AG08395 (cell line): ENCODE measurements at regions not wholly inside any gene's neighbourhood (a gene's known extent, or its start where the extent isn't known, plus 50 kb on each side); places are given as distances from the start of the nearest gene placed in this dataset.
A peak's percentile ranks its signal among the peaks of the same experiment; 100 is the strongest.
"Not testable (repeated sequence)": the region's sequence is repeated elsewhere in the genome, so short reads cannot be mapped to it uniquely, and the experiment has no call there.

Source experiments
- DNase-seq: peaks from one replicate; pipeline ENCODE4 v3.0.0; 2012; ENCODE audit warnings: mixed read lengths, low spot score

DNA sequence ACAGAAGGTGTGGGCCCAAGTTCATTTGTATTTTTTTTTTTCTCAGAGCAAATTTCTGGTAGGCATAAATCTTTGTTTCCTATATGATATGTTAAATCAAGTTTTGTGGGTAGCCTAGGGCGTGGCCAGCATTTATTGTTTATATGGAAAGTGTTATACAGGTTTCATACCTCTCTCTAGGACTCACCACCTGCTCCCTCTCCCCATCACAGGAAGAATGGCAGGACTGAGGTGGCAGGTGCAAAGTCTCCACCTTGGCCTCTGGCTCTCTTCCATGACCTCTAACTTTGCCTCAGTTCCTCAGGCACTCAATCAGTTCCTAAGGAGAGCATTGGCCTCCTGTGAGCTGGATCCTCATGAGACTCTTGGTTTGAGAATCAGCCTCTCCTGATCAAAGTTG, 172.3 kb upstream of the TSC22D1 start:
- DNase-seq, result no peak

DNA sequence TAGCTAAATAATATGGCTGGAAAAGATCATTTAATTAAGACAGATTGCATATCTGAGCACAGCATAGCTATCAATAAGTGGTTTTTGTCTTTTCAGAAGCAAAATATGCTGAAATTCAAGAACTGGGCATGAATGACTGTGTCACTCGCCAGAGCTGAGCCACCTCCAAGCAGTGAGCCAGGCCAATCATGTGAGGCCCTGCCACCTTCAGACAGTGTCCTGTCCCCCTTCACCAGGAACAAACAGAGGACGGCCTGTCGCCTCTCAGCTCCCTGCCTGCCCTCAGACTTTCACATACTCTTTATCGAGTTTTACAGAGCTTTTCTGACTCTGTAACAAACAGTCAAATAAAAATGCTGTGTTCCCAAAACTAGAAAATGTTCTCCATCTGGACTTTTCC, 171.0 kb upstream of the TSC22D1 start:
- DNase-seq, result no peak

DNA sequence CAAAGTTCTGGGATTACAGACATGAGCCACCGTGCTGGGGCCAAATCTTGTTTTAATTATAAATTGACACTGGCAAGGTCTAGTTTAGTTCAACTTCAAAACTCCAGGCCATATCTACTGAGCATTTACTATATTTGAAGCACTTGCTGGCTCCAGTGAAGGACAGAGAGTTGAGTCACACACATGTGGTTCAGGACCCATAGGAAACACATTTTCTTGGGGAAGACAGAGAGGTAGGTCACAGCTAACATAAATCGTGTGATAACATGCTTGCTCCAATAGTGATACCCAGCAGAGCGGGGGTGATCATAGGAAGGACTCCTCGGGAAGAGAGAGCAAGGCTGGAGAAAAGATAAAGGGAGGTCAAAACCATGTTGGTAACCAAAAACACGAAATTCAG, 170.6 kb upstream of the TSC22D1 start:
- DNase-seq, result no peak

DNA sequence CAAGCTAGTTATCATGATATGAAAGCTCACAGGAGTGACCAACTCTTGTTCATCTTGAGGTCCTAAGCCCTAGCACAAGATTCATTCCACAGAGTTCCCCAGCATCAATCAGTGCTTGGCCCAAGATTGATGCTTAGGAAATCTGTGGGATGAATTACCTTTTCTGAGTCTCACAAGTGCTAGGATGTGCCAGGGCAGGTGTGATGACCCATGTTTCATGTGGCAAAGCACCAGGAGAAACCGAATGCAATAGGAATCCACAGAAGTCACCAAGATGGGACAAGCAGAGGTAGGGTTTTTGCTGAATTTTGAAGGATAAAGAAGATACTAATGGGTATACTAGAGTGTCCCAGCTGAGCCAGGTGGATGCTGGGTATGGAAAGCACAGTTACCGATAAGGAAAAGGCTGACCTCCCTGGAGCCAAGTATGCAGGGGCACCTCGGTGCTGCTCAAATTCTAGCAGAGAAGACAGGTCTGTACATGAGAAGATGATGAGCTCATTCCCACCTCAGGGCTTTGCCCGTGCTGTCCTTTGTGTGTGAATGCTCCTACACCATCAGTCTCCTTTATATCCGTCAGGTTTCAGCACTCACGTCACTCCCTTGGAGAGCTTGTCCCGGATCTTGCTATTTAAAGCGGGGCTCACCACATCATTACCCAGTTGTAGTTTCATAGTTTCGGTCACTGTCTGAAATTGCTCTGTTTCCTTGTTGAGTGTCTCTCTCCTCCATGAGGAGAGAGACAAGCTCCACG, 168.9 kb upstream of the TSC22D1 start:
- no peak for DNase-seq

DNA sequence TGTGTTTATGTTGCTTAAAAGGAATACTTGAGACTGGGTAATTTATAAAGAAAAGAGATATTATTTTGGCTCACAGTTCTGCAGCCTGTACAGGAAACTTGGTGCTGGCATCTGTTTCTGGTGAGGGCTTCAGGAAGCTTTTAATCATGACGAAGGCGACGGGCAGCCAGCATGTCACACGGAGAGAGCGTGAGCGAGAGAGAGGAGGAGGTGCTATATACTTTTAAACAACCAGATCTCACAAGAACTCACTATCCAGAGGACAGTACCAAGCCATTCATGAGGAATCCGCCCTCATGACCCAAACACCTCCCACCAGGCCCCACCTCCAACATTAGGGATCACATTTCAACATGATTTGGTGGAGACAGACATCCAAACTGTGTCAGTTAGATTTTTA, 163.4 kb upstream of the TSC22D1 start:
- DNase-seq, result no peak

DNA sequence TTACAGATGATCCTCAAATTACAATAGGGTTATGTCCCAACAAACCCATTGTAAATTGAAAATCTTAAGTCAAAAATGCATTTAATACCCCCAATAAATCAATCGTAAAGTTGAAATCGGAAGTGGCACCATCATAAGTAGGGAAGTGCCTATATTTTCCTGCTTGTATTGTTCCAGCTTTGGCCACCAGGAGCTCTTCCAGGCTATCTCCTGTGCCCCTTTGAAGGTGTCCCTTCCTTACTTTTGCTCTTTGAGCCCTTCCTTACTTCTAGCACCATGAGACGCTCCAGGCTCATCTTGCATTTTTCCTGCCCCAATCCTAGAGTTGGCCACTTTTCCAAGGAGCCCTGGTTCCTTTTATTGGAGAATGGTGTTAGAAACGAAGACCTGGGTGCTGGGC, 163.0 kb upstream of the TSC22D1 start:
- no peak for DNase-seq

DNA sequence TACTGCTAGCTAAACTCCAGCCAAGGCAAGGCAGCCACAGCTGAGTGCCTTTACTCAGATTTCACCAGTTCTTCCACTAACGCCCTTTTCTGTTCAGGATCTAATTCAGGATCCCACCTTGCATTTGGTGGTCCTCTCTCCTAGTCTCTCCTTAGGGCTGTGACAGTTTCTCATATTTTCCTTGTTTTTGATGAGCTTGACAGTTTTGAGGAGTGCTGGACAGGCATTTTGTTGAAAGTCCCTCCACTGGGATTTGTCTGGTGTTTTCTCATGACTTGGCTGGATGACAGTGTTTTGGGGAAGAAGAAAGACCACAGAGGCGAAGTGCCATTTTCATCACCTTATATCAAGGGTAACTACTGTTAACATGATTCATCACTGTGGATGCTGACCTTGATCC, 162.3 kb upstream of the TSC22D1 start:
- no peak for DNase-seq

DNA sequence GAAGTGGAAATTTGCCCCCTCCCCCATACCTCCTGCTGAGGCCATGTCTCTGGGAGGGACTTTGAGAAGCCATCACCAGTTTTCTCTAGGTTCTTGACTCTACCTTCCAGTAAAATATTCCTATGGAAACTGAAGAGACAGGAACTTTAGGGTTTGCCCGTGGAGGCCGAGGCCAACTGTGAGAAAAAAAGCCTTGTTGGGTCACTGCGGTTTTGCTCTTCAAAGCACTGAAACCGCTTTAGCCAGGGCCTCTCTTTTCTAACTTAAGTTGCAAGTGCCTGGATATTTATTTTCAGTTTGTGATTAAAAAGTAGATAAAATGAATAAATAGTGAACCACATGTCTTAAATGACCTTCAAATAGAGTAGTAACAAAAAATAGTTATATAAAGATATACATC, 159.7 kb upstream of the TSC22D1 start:
- DNase-seq, result no peak

DNA sequence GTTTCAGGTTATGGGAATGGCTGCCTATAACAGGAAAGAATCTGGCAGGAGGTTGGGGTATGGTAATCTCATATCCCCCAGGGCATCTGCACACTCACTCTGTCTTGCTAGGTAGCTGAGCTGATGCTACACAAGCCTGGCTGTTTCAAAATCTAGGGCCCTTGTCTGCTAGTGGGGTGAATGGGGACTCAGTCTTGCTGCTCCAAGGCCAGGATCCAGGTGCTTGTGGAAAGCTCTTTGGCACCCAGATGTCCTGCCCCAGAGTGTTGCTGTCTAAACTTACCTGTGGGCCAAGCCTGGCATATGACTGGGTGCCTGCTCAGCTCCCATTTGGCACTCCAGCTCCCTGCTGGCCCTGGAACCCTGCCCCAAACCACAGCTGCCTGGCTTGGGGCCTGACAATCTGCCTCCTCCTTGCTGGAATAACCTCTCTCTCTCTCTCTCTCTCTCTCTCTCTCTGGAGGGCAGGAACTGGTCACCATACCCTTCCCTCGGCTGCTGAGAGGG, 158.1 kb upstream of the TSC22D1 start:
- DNase-seq, result peak; percentile 39

DNA sequence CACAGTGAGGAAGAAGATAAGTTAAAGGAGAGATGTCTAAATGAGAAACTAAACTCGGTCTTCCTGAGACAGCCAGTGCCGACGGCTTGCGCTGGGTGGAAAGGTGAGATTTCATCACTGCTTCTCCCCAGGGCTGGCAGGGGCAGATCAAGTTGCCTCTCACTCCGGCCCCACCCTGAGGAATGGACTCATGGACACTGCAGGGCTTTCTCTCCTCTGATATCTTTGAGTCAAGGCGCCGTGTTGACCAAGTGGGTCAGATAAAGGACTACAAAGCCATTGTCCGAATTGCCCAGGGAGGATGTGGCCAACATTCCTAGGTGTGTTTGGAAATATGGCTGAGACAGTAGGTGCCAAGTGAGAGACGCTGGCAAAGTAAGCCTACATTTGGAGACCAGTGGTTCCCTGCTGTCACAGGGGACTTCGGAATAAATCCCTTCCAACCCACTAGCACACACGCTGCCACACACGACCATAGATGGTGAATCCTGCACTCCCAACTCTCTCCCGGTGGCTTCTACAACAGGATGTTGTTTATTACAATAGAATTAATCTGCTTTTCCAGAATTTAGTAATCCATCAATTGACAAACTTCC, 156.5 kb upstream of the TSC22D1 start:
- no peak for DNase-seq

DNA sequence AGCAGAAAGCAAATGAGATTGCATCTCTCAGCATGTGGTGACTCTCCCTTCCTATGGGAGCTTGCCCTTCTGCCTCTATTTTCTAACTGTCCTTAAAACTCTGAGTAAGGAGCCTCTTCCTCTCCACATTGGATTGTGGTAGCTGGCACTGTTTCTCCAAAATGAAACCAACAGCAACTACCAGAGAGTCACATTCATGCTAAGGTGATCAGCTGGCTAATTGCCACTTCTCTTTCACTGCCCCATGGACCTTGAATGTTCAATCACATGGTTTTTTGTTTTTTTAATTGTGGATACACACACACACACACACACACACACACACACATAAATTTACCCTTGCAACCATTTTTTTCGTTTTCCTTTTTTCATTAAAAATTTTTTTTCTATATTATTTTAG, 154.7 kb upstream of the TSC22D1 start:
- no peak for DNase-seq

DNA sequence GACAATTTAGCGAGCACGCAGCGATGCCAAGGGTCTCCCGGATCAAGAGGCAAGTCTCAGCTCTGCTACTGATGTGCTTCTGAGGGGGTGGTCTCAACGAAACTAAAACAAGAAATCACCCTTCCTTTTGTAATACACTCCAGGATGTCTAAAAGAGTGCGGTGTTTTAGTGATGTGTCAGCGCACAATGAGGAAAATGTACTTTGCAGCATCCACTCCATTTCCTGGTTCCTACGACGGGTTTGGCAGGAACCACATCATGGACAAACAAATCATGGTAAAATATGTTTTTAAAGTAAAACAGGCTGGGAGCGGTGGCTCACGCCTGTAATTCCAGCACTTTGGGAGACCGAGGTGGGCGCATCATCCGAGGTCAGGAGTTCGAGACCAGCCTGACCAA, 154.0 kb upstream of the TSC22D1 start:
- DNase-seq, result no peak

DNA sequence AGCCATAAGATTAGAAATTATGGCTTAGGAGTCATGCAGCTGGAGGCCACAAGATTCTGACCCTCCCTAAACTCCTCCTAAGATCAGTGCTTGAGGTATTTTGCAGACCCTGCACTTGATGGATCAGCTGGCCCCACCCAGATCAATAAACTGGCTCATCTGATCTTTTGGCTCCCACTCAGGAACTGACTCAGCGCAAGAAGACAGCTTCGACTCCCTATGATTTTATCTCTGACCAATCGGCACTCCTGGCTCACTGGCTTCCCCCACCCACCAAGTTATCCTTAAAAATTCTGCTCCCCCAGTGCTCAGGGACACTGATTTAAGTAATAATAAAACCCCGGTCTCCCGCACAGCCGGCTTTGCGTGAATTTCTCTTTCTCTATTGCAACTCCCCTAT, 151.5 kb upstream of the TSC22D1 start:
- not testable (repeated sequence) for DNase-seq

DNA sequence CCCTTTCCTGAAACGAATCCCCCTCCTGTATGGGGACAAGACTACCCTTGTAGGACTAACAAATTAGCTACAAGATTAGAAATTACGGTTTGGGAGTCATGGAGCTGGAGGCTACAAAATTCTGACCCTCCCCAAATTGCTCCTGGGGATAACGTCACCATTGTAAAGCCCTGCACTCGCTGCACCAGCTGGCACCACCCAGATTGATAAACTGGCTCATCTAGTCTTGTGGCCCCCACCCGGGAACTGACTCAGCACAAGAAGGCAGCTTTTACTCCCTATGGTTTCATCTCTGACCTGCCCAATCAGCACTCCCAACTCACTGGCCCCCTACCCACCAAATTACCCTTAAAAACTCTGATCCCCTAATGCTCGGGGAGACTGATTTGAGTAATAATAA, 150.6 kb upstream of the TSC22D1 start:
- DNase-seq, result no peak

DNA sequence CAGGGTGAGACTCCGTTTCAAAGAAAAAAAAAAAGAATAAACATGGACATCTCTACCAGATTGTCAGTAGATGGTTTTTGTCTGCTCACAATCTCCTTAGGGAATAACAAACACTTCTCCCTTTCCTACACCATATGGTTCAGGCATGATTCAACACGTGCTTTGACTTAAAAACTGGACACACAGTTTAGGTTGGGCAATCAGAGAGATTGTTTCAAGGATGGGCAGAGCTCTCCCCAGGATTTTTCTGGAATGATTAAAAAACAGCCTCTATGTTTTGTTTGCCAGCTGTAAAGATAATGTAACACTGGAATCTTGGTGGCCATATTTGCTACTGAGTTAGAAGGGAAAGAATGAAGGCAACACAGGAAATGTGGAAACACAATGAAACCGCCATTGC, 150.1 kb upstream of the TSC22D1 start:
- peak; percentile 84 for DNase-seq

DNA sequence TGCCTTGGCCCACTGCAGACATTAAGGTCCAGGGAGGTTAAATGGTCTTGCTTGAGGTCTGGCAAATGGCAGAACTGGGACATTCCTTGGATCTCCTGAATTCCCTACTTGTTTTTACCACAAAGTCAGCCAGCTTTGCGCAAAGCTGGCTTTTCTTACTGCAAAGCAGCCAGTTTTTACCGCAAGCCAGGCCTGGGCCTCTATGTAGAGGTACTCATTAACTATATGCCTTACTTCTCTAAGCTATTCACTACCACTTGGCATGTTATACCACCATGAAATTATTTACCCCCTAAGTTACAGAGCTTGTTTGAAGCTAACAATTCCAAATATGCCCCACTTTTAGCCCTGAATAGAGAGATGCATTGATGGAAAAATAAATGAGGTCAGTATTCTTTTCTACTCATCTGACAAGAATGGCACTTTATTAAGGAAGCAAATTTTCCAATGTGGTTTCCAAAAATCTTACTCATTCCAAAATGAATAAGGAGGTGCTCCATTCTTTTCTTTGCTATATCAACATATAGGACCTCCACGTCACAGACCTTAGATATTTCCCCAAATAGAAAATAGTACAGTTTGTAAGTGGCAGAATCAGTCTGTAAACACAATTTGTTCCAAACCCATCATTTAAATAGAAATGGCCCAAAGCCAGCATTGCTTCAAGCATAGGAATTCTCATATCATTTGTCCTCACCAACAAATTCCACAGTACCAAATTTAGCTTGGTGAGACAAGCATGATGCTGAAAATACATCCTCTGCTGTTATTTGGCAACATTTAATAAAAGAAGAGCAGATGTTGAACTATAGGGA, 143.9 kb upstream of the TSC22D1 start:
- DNase-seq, result peak; percentile 65

DNA sequence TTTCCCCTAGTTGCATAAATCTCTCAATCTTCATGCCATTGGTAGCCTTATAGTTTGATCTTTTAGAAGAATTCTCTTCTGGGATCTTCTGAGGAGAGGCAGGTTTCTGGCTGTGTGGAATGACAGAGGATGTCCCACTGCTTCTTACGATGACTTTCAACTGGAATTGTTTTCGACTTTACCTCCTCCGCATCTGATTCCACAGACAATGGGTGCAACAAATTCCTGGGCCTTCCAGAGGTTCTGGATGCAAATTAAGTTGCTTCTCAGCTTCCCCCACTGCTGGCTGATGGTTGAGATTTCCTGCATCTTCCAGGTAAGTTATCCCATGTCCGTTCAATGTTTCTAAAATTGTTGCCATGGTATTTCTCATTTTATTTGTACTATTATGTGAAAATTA, 142.3 kb upstream of the TSC22D1 start:
- no peak for DNase-seq

DNA sequence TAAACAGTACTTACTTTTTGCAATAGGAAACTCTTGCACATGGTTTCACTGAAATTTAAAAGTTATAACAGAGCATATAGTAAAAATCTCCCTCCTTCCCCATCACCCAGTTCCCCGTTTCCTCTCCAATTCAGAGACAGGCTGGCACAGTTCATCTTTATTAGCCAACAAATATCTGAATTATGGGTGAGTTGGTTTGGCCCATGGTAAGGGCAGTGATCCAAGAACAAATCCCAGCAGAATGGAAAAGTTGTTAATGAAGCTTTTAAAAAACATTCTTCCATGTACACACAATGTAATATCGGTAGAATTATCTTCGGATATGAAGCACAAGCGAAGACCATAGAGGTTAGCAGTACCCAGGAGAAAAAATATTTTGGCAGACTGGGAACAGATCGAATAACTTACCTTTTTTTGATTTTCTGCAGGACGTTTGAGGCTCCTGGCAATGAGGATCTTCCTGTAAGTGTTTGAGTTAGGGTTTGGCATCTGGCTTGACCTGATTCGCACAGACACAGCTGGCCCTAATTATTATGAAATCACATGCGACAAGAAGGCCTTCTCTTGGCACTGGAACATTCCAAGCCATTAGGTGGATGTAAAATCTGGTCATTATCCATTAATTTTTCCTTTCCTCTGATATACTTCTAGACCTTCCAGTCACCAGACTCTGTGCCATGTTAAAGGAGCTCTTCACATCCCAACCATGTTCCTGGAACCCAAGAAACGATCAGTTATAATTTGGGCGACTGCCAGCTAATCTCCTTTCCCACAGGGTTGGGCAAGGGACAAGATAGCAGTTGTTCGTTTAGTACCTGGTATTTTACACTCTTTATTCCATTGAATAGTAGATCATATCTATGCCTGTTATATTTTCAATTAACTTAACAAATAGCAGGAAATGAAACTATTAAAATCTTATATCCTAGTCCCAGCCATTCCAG, 139.4 kb upstream of the TSC22D1 start:
- peak; percentile 49 for DNase-seq

DNA sequence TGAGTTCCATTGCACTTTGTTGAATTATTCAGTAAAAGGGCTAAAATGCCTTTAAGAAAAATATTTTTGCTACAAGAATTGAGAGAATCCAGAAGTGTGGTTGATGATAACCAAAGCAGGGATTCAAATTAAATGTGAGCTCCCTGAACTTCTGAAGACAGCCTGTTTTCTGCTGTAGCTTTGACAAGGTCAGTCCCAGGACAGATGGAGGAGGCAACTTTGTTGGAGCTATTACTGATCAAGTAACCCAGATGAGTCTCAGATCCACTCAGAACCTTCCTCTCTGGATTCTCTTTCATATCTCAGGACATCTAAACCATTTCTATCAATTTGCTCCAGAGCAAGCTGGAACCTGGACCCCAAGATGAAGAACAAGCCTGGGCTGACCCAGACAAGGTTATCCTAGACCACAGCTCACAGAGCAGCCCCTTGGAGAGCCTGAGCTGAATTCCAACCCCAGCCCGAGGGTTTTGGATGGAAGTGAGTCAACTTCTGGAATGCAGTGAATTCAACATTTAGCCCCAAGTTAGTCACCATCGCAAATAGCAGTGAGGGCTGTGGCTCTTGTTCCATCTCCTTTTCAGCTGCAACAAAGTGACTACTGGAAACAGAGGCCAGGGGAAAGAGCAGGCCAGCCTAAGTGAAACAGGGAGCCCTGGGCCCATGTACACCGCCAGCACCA, 137.8 kb upstream of the TSC22D1 start:
- DNase-seq, result peak; percentile 82

DNA sequence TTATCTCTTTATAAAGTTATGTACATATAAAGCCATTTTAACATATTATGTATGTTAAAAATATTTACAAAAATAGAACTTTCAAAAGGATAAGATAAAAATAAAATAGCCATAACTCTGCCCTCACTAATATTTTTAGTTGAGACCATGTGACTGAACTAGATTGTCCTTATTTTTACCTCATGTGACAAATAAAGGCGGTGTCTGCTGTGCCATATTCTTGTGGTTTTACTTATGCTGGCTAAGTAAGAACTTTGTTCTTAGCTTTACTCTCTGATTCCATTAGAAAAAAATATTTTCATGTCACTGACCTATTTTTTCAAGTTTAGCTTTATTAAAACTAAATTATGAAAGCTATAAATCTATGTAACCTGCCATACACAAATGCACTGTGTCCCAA, 135.6 kb upstream of the TSC22D1 start:
- no peak for DNase-seq

DNA sequence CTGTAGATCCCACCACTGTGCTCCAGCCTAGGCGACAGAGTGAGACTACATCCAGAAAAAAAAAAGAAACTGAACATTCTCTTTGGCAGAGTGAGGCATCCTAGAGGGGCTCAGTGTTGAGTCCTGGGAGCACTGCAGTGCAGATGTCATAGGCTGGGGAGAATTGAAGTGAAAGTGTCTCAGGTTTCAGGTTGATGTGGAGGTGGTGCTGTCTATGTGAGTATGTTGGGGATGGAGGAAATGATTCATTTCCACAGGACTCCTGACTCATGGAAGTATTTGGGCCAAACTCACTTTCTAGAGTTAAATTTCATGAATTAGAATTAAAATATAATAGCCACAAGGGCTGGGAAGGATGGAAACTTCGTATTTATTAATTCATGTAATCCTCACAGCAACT, 134.4 kb upstream of the TSC22D1 start:
- DNase-seq, result peak; percentile 75
